AG04450 (cell line): ENCODE measurements at regions not wholly inside any gene's neighbourhood (a gene's known extent, or its start where the extent isn't known, plus 50 kb on each side); places are given as distances from the start of the nearest gene placed in this dataset.
"Not testable (repeated sequence)": the region's sequence is repeated elsewhere in the genome, so short reads cannot be mapped to it uniquely, and the experiment has no call there.

Experiments
- CTCF ChIA-PET: fragments of 300-600, 350-600 bp; formaldehyde crosslinking; extraction: SDS; loops from one replicate; lab custom pipeline; 2022; ENCODE audit warnings: antibody characterized with exemption, inconsistent platforms; lab: Charles Lee
- POLR2A ChIA-PET: fragments of 350-600 bp; formaldehyde crosslinking; extraction: SDS; loops from one replicate; lab custom pipeline; 2021; ENCODE audit warnings: antibody characterized with exemption, inconsistent platforms; lab: Yijun Ruan, JAX
- DNase-seq: peaks from one replicate; pipeline ENCODE4 v3.0.0-alpha.2; 2011; ENCODE audit warnings: low read depth, low spot score
- H3K27ac ChIP-seq: one replicate; pipeline ENCODE4 v1.5.1; 2012; ENCODE audit warnings: low read depth, low read length, control low read depth
- H3K27me3 ChIP-seq: one replicate; pipeline ENCODE4 v1.6.0; 2012; ENCODE audit warnings: low read length; ENCODE audit not compliant: control insufficient read depth, insufficient read depth
- H3K4me3 ChIP-seq: 2 replicates; pipeline ENCODE4 v1.5.1; 2011; ENCODE audit warnings: mild to moderate bottlenecking, low read depth, low read length, control low read depth
- H3K9me3 ChIP-seq: 2 replicates; pipeline ENCODE4 v1.5.1; 2012; ENCODE audit warnings: low read length; ENCODE audit not compliant: control insufficient read depth, insufficient read depth
- CTCF ChIP-seq: IDR thresholded peaks from 2 replicates; pipeline ENCODE4 v1.5.1; 2011; ENCODE audit warnings: low read depth, low read length, control low read depth, inconsistent platforms

GRCh38 chr10:120205368-120206018, 251.5 kb upstream of the PLPP4 start:
- no peak for TF ChIP-seq CTCF
- POLR2A ChIA-PET = no interaction called here
- CTCF ChIA-PET = no interaction called here

DNA sequence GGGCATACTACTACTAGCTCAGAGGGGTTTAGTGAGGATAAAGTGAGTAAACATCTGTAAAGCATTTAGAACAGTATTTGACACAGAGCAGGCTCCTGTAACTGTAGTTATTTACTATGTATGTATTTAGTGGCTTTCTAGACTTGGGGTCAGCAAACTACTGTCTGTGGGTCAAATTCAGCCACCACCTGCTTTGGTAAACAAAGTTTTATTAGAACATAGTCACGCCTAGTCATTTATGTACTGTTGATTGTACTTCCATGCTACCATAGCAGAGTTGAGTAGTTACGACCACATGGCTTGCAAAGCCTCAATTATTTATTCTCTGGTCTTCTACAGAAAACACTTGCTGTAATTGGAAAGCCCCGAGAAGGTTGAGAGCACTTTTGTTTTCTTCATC, 248.5 kb upstream of the PLPP4 start:
- Histone ChIP-seq H3K4me3 (no peak overlapping the region), H3K27ac (no peak overlapping the region), H3K27me3 (no peaks in the 10 kb centered on the region), H3K9me3 (peaks cover 32% of the 10 kb centered on the region)
- no peak for TF ChIP-seq CTCF
- DNase-seq = no peak
- ChIA-PET POLR2A (no interaction called here), CTCF (no interaction called here)

More at GRCh38 chr10:120205368-120206018, 251.5 kb upstream of the PLPP4 start:
- no peak for DNase-seq
- Histone ChIP-seq H3K9me3 (peaks cover 29% of the 10 kb centered on the region), H3K27me3 (no peaks in the 10 kb centered on the region), H3K27ac (no peak overlapping the region), H3K4me3 (no peak overlapping the region)

DNA sequence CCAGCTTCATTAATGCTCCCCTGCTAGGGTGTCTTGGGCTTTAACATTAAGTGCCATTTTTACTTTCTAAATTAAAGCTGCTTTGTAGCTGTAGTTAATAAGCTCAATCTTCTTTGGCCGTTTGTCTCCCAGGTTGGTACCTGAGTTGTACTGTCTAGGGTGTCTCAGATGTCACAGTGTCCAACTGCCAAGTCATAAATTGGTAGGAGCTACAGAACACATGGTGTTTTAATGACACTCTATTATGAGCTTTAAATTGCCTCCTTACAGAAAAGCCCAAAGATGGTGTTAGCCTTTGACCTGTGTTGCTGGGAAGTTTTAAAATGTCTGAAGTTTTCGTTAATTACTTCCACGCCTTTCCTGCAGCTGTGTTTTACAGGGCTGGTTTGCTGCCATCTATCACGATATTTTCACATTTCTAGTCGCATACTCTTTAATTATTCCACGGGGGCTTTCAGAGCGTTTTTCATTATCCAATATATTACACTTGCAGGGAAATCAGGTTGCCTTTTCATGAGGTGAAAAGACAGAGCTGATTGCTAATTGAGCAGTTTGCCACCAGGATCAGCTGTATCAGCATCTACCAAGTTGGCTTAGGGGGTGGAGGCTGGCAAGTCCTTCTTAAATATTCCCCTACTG, 247.8 kb upstream of the PLPP4 start:
- Histone ChIP-seq H3K4me3 (no peak overlapping the region), H3K9me3 (peaks cover 27% of the 10 kb centered on the region), H3K27me3 (no peaks in the 10 kb centered on the region), H3K27ac (no peak overlapping the region)
- TF ChIP-seq CTCF = no peak
- no peak for DNase-seq
- ChIA-PET POLR2A (no interaction called here), CTCF (no interaction called here)

GRCh38 chr10:120212275-120212674, 244.8 kb upstream of the PLPP4 start:
- CTCF ChIA-PET = no interaction called here

GRCh38 chr10:120213283-120213682, 243.7 kb upstream of the PLPP4 start:
- peaks cover 11% of the 10 kb centered on the region for H3K9me3 ChIP-seq
- H3K27me3 ChIP-seq, DNase-seq, CTCF ChIA-PET, H3K27ac ChIP-seq, POLR2A ChIA-PET, H3K4me3 ChIP-seq: not testable (repeated sequence)

More at GRCh38 chr10:120212275-120212674, 244.8 kb upstream of the PLPP4 start:
- Histone ChIP-seq H3K27ac (no peak overlapping the region), H3K9me3 (peaks cover 12% of the 10 kb centered on the region), H3K4me3 (no peak overlapping the region), H3K27me3 (no peaks in the 10 kb centered on the region)
- no peak for DNase-seq
- POLR2A ChIA-PET = no interaction called here
- TF ChIP-seq CTCF = no peak
